Vagina (tissue), 2 donors: ENCODE measurements at regions not wholly inside any gene's neighbourhood (a gene's known extent, or its start where the extent isn't known, plus 50 kb on each side); places are given as distances from the start of the nearest gene placed in this dataset.

Source experiments
- DNase-seq, 2 donors: peaks; one replicate each; pipeline ENCODE4 v3.0.0-alpha.2; 2017; ENCODE audit errors: extremely low spot score in 2 of 2
- H3K27ac ChIP-seq: fragments of 200-600 bp; sonication (generic); one replicate; pipeline ENCODE4 v1.5.1; 2019
- H3K27me3 ChIP-seq: fragments of 200-600 bp; sonication (generic); one replicate; pipeline ENCODE4 v1.5.1; 2019
- H3K36me3 ChIP-seq, 2 donors: fragments of 200-600 bp; sonication (generic); one replicate each; pipeline ENCODE4 v1.5.1; 2017 to 2019
- H3K4me1 ChIP-seq: fragments of 200-600 bp; sonication (generic); one replicate; pipeline ENCODE4 v1.5.1; 2019
- H3K4me3 ChIP-seq, 2 donors: fragments of 200-600 bp; sonication (generic); 1 replicate in 1 of 2; 2 replicates in 1 of 2; pipeline ENCODE4 v1.5.1; 2016 to 2019
- H3K9me3 ChIP-seq: fragments of 200-600 bp; sonication (generic); one replicate; pipeline ENCODE4 v1.5.1; 2019
- POLR2A ChIP-seq, 2 donors: fragments of 450-650 bp; IDR thresholded peaks; one replicate each; pipeline ENCODE4 v1.6.1; 2017; ENCODE audit warnings: antibody characterized with exemption in 2 of 2, mild to moderate bottlenecking in 2 of 2, moderate library complexity in 2 of 2
- POLR2AphosphoS5 ChIP-seq, 2 donors: sonication (generic); formaldehyde crosslinking; IDR thresholded peaks; one replicate each; pipeline ENCODE4 v1.9.0; 2017; ENCODE audit warnings: antibody characterized with exemption in 2 of 2, mild to moderate bottlenecking in 2 of 2, low read depth in 1 of 2; ENCODE audit not compliant: insufficient read depth in 1 of 2
- intact Hi-C: fragments of 100-400 bp; cut with DNase I; formaldehyde crosslinking; loops from one replicate; pipeline ENCODE4 v1.15.1; 2023
- TF ChIP-seq, protein P1 (sequence below), 3 experiments: fragments of 450-650 bp in 2 of 3; fragments of 200-600 bp in 1 of 3; sonication (generic) in 1 of 3; IDR thresholded peaks; one replicate each; pipeline ENCODE4 v1.5.1; 2017 to 2019; ENCODE audit warnings: antibody characterized with exemption in 3 of 3, mild to moderate bottlenecking in 2 of 3, moderate library complexity in 2 of 3

DNA sequence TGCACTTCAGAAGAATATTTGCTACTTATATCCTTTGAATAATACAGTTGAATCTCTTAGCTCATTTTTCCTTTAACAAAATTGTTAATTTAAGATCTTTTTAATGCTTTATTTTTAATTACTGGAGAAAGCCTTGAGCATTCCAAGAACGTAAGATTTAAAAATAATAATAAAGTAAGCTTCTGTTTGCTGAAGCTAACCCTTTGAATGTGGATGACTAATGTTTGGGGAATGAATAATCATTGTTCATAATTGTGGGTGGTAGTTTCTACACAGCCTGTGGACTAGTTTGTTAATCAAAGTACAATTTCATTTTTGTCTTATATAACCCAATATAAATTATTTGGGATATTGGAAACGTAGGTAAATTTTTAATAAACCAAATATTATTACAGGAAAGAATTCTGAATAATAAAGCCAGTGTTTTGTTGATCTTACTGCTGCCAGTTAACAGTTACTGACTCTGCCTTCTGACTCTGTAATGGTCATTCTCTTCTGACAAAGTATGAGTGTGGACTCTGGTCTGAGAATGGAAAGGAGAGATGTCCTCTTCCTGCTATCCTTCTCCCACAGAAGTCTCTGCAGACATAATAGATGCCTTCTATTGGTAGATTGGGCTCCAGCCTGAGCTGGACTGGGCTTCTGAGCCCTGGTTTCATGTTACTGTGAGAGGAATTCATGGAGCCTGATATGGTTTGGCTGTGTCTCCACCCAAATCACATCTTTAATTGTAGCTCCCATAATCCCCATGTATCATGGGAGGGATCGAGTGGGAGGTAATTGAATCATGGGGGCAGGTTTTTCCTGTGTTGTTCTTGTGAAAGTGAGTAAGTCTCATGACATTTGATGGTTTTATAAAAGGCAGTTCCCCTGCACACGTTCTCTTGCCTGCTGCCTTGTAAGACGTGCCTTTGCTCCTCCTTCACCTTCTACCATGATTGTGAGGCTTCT is 292.7 kb upstream of the SLC39A10 start:
- Histone ChIP-seq H3K27ac (no peak overlapping the region), H3K4me1 (no peaks in the 10 kb centered on the region), H3K4me3 (no peak overlapping the region), H3K36me3 (no peaks in the 10 kb centered on the region), H3K9me3 (no peaks in the 10 kb centered on the region), H3K27me3 (no peaks in the 10 kb centered on the region)
- no peak for DNase-seq
- intact Hi-C loops, result no loop called here
- TF ChIP-seq POLR2A (IDR thresholded peaks at IDR 0.05), result no peak
- TF ChIP-seq POLR2AphosphoS5 (IDR thresholded peaks at IDR 0.05; ENCODE audit: insufficient read depth in 1 of 2, low read depth in 1 of 2), result no peak
- TF ChIP-seq, protein P1, sequence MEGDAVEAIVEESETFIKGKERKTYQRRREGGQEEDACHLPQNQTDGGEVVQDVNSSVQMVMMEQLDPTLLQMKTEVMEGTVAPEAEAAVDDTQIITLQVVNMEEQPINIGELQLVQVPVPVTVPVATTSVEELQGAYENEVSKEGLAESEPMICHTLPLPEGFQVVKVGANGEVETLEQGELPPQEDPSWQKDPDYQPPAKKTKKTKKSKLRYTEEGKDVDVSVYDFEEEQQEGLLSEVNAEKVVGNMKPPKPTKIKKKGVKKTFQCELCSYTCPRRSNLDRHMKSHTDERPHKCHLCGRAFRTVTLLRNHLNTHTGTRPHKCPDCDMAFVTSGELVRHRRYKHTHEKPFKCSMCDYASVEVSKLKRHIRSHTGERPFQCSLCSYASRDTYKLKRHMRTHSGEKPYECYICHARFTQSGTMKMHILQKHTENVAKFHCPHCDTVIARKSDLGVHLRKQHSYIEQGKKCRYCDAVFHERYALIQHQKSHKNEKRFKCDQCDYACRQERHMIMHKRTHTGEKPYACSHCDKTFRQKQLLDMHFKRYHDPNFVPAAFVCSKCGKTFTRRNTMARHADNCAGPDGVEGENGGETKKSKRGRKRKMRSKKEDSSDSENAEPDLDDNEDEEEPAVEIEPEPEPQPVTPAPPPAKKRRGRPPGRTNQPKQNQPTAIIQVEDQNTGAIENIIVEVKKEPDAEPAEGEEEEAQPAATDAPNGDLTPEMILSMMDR (IDR thresholded peaks at IDR 0.05), result no peak

DNA sequence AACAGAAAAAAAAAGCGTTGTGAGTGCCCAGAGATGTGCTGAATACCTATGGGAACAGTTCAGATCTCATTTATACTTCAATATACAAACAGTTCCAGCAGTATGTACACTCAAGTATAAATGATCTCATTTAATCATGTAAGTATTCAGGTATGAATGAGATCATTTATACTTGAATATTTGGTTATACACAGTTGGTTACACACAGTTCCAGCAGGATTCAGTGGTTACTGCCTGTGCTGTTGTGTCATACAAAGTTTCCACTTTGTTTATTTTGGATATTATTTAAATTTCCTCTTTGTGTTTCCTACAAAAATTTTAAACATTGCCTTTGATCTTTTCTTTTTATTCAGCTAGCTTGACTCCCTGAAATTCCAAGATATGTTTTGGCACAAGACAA is 293.5 kb upstream of the SLC39A10 start:
- no peaks in the 10 kb centered on the region for H3K4me1 ChIP-seq
- H3K4me3 ChIP-seq, result no peak overlapping the region
- TF ChIP-seq, protein P1 (IDR thresholded peaks at IDR 0.05), result no peak
- TF ChIP-seq POLR2AphosphoS5 (IDR thresholded peaks at IDR 0.05; ENCODE audit: insufficient read depth in 1 of 2, low read depth in 1 of 2), result no peak
- TF ChIP-seq POLR2A (IDR thresholded peaks at IDR 0.05), result no peak
- no peak for DNase-seq
- no peaks in the 10 kb centered on the region for H3K9me3 ChIP-seq
- no peaks in the 10 kb centered on the region for H3K36me3 ChIP-seq
- intact Hi-C loops, result no loop called here
- H3K27ac ChIP-seq, result no peak overlapping the region
- H3K27me3 ChIP-seq, result no peaks in the 10 kb centered on the region

DNA sequence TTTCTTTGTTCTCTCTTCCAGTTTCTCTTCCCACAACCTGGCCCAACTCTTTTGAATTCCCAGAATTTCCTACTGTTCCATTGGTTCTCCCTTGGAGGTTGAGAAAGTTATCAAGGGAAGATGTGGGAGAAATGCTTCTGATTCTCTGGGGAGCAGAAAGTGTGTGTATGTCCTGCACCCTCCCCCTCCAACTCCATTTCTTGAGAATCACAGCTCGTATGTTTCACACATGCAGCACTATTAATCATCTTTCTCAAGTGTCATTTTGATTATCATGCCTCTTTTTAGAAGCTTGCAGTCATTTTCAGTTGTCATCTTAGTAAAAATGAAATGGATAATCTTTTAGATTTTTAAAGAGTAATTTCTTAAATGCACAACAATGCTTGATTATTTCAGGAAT is 296.8 kb upstream of the SLC39A10 start:
- DNase-seq, result no peak
- TF ChIP-seq POLR2AphosphoS5 (IDR thresholded peaks at IDR 0.05; ENCODE audit: insufficient read depth in 1 of 2, low read depth in 1 of 2) (no peak), POLR2A (IDR thresholded peaks at IDR 0.05) (no peak)
- TF ChIP-seq, protein P1 (IDR thresholded peaks at IDR 0.05), result no peak
- no peak overlapping the region for H3K4me3 ChIP-seq
- intact Hi-C loops, result no loop called here
- H3K9me3 ChIP-seq, result no peaks in the 10 kb centered on the region
- H3K27ac ChIP-seq, result no peak overlapping the region
- no peaks in the 10 kb centered on the region for H3K27me3 ChIP-seq
- H3K4me1 ChIP-seq, result no peaks in the 10 kb centered on the region
- no peaks in the 10 kb centered on the region for H3K36me3 ChIP-seq

DNA sequence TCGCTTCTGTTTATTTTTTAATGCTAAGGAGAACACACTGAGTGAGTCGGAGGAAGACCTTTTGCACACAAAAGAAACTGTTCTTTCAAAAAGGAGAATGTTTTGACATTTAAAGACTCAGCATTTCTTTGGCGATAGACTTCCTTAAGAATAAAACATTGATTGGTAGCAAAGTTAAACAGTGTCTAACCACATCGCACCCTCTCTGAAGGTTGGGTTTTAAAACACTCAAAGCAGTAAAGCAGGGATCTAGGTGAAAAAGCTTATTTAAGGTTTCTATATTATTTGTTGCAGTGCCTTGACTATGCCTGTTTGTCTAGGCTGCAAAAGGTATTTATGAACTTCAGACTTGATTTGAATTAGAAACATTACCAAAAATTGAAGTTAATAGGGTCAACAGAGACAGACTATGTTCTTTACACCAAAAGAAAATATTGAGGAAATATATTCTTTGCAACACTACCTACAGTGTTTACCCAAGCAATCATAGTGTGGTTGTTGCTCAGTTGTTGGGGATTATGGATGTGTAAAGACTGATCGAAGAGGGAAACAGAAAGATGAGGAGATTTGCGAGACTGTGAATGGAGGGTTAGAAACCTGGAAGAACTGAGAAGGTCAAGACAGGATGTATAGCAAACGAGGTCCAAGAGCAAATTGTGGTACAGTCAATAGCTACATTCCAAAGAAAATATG is 297.8 kb upstream of the SLC39A10 start:
- Histone ChIP-seq H3K4me3 (no peak overlapping the region), H3K27me3 (no peaks in the 10 kb centered on the region), H3K36me3 (no peaks in the 10 kb centered on the region), H3K4me1 (no peaks in the 10 kb centered on the region), H3K27ac (no peak overlapping the region), H3K9me3 (no peaks in the 10 kb centered on the region)
- no peak for TF ChIP-seq POLR2A (IDR thresholded peaks at IDR 0.05)
- no peak for TF ChIP-seq POLR2AphosphoS5 (IDR thresholded peaks at IDR 0.05; ENCODE audit: insufficient read depth in 1 of 2, low read depth in 1 of 2)
- TF ChIP-seq, protein P1 (IDR thresholded peaks at IDR 0.05), result no peak
- no peak for DNase-seq
- intact Hi-C loops, result no loop called here
